SU-DHL-6 (cell line): ENCODE measurements at regions not wholly inside any gene's neighbourhood (a gene's known extent, or its start where the extent isn't known, plus 50 kb on each side); places are given as distances from the start of the nearest gene placed in this dataset.

Source experiments
- EZH2phosphoT487 ChIP-seq: fragments of 200-600 bp; sonication (generic), shearing (Covaris generic); conservative IDR thresholded peaks from 2 replicates; pipeline ENCODE4 v1.6.1; 2018; ENCODE audit warnings: mild to moderate bottlenecking, antibody characterized with exemption, low read length, moderate library complexity, mixed read lengths
- TF ChIP-seq, protein P1 (sequence below): fragments of 200-600 bp; sonication (generic); IDR thresholded peaks from one replicate; pipeline ENCODE4 v1.5.1; 2017; ENCODE audit warnings: antibody characterized with exemption, mild to moderate bottlenecking, low read length, moderate library complexity; ENCODE audit not compliant: insufficient read depth, poor library complexity, severe bottlenecking

GRCh38 chr20:55095745-55096400 lies 620.5 kb downstream of the DOK5 start:
- TF ChIP-seq, protein P1, sequence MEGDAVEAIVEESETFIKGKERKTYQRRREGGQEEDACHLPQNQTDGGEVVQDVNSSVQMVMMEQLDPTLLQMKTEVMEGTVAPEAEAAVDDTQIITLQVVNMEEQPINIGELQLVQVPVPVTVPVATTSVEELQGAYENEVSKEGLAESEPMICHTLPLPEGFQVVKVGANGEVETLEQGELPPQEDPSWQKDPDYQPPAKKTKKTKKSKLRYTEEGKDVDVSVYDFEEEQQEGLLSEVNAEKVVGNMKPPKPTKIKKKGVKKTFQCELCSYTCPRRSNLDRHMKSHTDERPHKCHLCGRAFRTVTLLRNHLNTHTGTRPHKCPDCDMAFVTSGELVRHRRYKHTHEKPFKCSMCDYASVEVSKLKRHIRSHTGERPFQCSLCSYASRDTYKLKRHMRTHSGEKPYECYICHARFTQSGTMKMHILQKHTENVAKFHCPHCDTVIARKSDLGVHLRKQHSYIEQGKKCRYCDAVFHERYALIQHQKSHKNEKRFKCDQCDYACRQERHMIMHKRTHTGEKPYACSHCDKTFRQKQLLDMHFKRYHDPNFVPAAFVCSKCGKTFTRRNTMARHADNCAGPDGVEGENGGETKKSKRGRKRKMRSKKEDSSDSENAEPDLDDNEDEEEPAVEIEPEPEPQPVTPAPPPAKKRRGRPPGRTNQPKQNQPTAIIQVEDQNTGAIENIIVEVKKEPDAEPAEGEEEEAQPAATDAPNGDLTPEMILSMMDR, result no peak
- no peak for TF ChIP-seq EZH2phosphoT487
